Left kidney (tissue), 1 donor: ENCODE measurements at regions not wholly inside any gene's neighbourhood (a gene's known extent, or its start where the extent isn't known, plus 50 kb on each side); places are given as distances from the start of the nearest gene placed in this dataset.

Source experiments
- DNase-seq: peaks from one replicate; pipeline ENCODE4 v3.0.0-alpha.2; 2013

DNA sequence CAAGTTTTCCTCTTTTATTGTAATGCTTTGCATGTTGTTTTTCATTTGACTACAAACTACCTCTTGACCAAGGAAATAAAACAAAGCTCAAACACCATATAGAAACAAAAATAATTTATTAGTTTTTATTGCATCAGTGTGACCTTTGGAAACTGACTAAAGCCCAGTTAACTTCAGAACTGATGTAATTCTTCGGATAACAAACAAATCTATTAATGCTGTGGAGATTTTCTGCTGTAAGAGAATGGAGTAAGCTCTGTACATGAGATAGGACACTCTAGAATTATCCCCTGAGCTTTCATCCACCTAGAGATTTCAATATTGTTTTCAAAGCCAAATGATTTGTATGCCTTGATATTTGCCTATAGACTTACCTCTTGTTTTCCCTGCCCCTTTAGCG, 154.0 kb upstream of the KCNK2 start:
- DNase-seq, result peak; percentile 13

DNA sequence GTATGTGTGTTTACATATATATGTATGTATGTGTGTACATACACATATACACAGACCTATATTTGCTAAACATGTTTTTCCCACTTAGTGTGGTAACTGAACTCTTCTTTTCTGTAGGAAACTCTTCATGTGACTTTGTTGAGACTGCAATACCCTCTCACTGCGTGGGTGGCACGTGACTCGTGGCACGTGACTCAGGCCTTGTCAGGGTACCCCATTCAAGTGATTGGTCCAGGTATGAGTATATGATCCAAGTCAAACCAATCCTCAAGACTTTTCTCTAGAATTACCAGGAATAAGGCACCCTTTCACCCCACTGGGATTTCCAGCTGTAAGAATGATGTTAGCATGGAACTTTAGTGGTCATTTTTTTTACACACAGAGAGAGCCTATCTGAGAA, 149.2 kb upstream of the KCNK2 start:
- no peak for DNase-seq

DNA sequence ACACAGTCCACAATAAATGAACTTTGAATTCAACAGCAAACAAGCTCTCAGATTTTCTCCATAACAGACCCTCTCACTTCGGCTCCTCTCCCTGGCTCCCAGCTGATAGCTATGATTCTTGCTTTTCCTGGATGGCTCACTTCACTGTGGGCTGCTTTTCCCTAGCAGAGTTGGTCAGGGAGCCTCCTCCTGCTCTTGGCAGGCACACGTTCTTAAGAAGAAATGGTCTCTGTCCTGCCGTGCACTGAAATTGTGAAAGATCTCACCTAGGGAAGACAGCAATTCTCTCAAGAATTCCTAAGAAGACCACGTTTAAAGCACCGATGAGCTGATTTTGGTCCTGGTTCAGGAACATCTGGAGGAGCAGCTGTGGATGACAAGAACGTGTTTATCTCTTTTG, 148.5 kb upstream of the KCNK2 start:
- DNase-seq, result no peak

DNA sequence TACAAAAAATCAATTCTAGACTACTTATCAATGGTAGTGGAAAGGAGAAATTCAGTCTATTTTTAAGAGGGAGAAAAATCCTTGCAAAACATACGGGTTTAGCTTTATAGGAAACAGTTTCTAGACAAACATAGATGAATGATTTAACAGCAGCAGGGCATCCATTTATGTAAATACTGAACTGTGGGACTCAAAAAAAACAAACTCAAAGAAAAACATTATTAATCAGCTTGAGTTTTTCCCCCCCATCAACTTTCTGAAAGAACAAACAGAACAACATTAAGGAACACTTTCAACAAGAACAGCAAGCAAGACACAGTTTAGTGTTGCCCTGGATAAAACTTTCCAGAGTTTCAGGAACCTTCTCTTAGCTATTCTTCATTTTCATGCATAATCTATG, 147.3 kb upstream of the KCNK2 start:
- DNase-seq, result no peak

DNA sequence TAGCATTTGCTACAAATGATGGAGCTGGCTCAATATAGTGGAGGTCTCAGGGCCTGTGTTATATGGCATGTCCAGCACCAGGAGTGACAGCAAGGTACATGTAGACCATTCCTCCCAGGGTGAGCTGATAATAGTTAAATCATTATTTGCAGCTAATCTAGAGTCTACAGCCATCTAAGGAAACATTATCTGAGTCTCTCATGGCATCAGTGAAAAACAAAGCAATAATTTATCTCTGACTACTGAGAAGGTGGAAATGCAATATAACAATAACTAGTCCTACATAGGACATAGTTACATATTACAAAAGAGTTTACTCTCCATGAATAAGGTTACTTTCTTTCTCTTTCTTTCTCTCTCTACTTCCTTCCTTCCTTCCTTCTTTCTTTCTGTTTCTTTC, 143.4 kb upstream of the KCNK2 start:
- DNase-seq, result no peak

DNA sequence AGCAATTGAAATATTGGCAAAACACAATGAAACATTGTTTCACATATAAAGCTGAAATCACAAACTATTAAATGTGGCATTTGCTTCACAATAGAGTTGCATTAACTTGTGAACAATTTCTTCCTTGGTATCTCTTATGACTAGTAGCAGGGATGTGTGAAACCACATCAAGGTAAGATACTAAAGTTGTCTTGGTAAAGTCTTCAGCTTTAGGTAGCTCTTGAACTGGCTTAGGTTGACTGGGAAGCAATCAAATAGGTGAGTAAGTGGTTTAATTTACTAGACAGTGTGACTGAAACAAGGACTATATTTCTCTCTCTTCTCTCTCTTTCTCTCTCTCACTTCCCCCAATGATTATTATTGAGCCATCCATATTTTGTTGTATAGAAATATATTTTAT, 141.5 kb upstream of the KCNK2 start:
- DNase-seq, result no peak

DNA sequence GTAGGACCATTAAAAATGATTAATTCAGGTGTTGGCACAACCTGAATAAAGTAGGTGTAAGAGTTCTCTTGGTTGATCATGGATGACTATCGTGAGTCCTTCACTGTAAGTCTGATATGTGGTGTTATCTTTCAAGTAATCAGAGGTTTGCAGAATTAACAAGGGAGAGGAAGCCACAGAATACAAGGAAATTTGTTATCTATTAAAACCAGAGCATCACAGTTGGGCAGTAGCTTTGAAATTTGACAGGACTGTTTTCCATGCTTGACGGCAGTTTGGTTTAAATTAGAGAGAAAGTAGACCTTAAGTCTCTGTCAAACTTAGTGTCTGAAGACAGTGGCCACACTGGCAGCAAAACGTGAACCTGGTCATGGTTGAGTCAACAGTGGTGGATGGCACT, 139.5 kb upstream of the KCNK2 start:
- no peak for DNase-seq

DNA sequence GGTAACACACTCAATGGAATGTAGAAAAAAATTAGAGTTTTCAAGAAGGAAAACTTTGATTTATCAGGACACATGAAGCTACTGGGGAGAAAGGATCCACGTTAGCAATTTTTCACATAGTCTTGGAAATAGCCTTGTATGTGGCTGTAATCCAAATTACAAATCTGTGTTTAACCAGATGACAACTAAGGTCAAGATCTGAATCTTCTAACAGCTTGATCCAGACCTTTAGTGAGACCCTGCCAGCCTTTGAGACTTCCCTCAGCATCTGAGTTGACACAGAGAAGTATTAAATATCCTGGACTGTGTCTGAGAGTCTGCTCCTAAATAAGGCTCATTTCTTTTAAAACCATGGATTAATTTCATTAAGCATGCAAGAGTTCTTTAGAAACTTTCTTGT, 135.9 kb upstream of the KCNK2 start:
- DNase-seq, result no peak

DNA sequence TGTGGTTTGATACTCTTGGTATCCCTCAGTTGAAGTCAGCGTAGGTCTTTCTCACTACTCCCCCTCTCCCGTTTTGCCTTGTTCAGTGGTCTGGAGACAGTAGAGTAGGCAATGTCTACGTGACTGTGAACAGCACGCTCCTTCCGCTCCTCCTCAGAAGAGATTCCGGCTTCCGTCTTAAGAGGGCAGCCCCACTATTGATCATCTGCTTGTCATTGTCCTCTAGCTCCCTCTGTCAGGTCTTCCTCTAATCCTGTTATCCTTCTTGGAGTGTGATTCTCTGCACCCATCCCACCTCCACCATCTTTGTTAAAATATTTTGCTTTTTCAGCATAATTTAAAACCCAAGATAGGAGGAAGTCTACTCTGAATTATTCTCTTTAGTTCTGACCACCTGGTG, 129.9 kb upstream of the KCNK2 start:
- no peak for DNase-seq

DNA sequence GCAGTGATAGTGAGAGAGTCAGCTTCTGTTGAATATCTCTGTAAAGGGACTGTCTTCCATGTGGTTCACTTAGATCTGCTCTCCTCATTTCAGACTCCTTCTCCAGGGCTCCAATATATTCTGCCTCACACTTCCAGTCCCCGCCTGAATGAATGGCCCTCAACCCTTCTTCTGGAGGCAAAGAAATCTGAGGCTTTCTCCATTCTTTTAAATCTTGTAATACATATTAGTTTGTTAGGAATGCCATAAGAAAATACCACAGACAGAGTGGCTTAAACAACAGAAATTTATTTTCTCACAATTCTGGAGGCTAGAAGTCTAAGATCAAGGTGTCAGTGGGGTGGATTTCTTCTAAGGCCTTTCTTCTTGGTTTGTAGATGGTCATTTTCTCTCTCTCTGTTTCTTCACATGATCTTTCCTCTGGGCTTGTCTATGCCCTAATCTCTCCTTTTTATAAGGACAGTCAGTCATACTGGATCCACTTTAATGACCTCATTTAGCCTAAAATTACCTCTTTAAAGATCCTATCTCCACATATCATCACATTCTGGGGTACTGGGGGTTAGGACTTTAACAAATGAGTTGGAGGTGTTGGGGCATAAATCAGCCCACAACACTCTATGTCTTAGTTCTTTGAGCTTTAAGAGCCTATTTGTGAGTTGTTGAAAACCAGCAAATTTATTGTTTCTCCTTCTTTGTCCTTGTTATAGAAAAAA, 128.5 kb upstream of the KCNK2 start:
- no peak for DNase-seq

DNA sequence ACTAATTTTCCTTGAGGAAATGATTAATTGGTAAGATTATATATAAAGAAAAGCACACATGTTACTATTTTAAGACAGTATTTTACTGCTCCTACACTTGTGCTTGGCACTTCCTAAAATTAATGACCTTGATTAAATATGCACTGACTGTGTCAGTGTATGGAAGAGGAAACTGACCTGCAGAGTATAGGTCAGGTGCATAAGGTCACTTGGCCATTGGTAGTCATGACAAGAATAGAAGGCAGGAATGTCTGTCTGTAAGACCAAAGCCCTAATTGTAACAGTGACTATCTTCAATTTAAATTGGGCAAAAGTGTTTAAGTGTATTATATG, 128.0 kb upstream of the KCNK2 start:
- DNase-seq, result no peak

DNA sequence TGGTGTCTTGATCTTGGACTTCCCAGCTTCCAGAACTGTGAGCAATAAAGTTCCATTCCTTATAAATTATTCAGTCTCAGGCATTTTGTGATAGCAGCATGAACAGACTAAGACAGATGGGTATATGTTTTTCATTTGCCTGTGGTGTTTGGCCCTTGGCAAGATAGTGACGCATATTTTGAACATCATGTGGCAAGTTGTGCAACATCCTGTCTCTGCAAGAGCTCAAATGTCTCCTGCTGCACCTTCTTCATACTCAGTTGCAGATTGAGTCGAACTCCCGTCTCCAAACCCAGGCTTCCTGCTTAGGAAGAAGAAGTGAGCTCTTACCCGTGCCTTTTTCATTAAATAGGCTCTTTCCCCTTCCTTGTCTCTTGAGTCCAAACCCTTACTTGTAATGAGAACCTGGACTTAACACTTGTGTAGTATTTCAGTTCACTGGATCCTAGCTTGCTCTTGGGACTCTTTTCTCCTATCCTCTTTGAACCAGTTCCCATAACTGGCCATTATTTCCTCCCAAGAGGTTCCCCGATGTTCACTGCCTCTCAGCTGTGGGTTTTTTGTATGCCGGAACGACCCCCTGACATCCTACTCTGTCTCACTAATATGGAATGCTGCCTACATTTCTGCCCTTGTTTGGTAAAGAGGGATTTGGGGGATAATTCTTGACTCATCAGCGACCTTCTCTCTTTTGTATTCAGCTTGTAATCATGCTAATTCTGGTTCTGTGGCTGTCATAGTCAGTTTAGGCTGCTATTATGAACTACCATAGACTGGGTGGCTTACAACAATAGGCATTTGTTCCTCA, 125.0 kb upstream of the KCNK2 start:
- no peak for DNase-seq

DNA sequence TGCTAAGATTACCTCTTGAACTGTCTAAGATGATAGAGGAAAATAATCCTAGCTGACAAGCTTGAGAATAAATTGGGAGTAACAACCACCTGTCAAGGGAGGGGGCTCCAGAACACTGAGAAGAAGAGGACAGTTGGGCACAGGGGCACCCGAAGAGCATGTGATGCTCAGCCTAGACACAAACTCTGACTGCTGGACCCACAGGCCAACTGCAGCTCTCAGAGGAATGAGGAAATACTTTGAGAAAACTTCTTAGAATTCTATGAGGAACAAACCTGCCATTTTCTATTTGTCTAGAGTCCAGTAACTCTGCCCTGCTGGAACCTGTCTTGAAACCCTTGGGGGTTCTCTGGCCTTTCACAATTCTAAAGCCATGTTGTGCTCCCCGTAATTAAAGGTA, 124.1 kb upstream of the KCNK2 start:
- no peak for DNase-seq

DNA sequence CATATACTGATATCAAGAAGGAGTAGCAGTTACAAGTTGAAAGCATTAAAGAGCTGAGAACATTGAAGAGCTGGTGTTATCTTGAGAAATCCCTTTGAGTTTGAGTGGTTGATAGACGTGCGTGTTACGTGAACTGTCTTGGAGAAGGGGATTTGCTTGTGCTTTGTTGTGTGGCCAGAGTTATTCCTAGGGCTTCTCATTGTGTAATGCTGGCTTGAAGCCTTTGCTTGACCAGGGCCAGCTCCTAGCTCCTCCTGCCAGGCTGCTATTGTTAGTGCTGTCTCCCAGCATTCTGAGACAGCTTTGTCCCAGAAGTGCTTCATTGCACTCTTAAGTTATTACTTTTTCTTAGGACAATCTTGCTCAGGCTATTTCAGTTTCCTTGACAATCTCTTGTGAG, 116.2 kb upstream of the KCNK2 start:
- no peak for DNase-seq

DNA sequence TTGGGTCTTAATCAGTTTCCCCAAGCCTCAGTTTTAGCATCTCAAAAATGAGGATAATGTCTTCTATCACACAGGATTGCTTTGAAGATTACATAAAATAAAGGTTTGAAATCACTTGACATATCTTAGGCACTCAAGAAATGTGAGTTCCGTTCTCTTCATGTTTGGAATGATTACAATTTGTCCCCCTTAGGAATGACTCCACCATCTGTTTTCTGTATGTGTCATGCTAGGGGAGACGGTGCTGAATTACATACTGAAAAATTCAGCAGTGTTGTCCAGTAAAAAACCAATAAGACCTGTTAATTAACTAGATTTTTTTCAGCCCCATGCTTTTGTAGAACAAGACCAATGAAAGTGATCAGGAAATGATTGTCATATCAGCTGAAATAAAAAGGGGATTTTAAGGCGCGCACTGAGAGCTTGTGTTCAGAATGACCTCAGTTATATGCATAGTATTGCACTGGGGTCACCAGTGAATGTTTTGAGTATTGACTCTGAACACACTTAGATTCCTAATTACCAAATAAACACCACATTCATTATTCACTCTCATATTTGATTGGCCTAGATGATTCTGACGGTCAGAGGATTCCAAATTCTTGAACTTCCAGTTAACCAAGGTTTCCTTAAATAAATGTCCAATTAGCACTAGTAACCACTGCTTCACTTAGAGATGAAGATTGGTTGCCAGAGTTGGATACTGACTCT, 114.5 kb upstream of the KCNK2 start:
- DNase-seq, result no peak

DNA sequence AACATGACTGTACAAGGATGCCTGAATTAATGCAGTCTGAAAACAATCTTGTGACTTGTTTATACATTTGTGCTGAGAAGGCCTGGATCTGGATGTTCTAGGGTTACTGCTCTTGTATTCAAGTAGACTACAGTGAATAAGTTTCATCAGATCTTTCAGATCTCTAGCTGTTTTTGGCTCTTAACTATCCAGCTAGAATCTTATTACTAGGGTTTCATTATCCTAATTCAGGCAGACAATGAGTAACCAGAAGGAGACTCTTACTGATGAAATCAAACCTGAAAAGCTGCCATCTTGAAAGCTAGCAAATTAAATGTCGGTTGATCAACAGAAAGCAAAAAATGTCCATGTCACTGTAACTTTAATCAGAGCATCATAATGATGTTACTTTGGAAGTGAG, 112.5 kb upstream of the KCNK2 start:
- DNase-seq, result no peak

DNA sequence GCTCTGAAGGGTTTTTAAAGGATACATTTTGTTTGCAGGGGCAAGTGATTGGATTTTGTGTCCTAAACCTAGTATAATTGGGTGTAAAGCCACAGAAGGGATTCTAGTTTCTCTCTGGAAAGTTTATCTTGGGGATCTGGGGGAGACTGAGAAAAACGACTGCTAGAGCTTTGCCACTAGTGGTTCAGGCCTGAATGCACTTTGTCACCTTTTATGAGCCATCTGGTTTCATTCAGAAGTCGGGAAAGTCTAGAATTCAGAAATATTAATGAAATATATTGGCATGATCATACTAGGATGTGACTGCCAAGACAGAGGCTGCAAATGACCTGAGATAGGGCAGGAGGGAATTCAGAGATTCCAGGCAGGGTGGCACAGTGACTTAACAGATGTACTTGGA, 111.5 kb upstream of the KCNK2 start:
- DNase-seq, result no peak

DNA sequence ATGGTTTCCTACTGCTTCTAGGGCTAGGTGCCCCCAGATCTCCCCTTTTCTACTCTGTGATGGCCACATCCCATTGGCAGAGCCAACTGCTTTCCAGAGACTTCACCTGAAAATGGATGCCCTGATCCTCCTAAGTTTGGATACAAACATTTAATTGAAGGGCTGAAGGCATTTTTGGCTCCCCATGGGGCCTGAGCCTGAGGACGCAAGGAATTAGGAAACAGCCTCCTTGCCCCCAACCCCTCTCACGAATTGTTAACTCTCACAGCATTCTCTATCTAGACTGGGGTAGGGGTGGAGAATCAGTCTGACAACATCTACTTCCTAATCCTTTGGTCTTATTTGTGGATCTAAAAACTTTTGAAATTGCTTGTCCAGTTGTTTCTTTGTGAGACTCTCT, 108.5 kb upstream of the KCNK2 start:
- no peak for DNase-seq

DNA sequence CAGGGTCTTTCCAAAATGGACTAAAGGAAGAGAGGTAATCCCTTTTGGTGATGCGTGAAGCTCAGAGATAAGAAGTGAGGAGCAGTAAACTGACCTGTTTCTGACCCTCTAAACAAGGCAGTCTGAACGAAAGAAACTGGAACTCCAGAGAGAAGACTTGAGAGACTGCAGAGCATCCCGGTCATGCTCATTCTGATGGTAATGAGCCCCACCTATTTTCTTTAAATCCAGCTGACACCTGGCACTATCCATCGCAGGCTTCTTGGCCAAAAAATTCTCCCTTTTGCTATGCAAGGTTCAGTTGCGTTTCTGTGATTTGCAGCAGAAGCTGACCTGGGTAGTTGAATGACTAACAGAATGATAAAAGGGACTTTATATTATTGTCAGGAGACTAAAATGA, 105.9 kb upstream of the KCNK2 start:
- no peak for DNase-seq

DNA sequence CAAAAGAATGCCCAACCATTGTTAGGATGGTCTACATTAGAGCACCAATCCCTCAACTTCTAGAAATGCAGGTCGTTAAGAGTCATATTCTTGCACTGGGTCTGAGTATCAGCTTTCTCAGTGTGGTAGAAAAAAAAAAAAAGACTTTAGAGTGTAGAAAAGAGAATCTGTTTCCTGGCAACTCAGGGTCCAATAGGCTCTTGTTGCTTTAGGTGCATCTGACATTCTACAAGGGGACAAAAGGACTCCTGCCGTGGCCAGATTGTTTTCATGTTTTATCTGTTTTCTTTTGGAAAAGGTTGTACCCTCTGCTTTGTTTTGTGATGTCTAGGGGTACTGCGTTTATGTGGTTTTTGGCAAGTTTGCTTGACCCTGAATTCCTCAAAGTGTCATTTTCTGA, 105.4 kb upstream of the KCNK2 start:
- no peak for DNase-seq

DNA sequence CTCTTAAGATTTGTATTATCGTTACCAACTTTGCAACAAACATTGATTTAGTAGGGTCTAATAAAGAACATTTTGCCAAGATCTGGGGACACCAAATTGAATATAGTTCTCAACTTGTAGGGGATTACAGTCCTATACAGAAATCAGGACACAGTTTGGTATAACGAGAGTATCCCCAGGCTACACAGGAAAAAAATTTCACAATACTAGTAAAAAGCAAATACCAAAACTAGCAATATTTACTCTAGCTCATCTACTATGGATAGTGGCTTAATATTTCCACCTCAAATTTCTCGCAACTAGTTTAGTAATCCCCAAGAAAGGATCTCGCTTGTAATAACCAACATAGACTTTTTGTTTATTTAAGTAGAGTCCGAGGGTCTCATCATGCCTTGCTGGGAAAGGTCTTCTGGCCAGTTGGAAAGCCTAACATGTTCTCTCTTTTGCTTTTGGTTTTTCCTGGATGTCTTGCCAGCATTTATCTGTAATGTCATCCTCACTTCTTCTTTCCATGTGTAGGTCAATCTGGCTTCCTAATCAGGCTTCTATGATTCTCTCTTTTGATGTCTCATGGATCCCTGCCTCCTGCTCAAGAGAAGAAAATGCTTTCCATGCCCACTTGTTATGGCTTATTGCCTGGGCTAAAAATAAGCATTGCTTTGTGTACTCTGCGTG, 104.7 kb upstream of the KCNK2 start:
- no peak for DNase-seq

DNA sequence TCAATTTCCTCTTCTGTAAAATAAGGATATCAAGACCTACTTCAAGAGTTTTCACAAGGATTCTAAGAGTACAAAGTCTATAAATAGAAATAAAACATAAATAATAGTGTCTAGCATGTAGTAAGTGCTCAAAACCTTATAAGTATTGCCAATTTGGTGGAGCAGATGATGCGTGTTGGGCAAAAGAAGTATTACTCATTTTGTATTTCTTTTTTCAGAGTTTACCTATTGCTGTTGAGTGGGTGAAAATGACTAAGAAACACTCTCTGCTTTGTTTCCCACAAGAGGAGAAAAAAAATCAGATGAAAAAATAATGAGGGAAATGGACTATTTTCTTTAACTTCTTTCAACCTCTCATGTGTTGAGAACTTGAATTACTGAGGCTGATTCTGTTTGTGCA, 103.3 kb upstream of the KCNK2 start:
- no peak for DNase-seq

DNA sequence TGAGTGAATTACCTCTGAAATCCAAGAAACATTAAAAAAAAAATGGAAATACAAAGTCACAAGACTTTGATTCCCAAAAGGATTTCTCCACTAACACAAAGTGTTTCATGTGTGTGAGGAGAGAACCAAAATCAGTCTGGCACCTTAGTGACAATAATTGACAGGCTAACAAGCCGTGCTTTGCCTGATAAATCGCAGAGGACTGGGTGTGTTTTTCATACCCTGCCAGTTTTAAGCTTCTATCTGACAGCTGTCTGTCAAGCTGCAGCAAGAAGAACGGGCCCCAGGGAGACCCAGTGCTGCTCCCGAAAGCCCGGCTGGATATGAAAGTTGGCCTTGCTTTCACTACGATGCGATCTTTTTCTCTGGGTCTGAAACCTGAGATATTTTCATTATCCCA, 101.6 kb upstream of the KCNK2 start:
- DNase-seq, result no peak
